A549 (cell line): ENCODE measurements at regions not wholly inside any gene's neighbourhood (a gene's known extent, or its start where the extent isn't known, plus 50 kb on each side); places are given as distances from the start of the nearest gene placed in this dataset.

Experiments
- ATOH8 ChIP-seq: fragments of 250-450 bp; sonication (Bioruptor Pico); IDR thresholded peaks from 2 replicates; pipeline ENCODE4 v1.5.0; 2020; ENCODE audit warnings: low read depth, mild to moderate bottlenecking, moderate library complexity
- CHD2 ChIP-seq: fragments of 150-350 bp; IDR thresholded peaks from 2 replicates; pipeline ENCODE4 v1.6.1; 2014; ENCODE audit warnings: low read length; ENCODE audit not compliant: partially characterized antibody
- CTCF ChIP-seq: fragments of >200 bp; sonication (Bioruptor Twin); formaldehyde crosslinking; IDR thresholded peaks from 3 replicates; pipeline ENCODE4 v1.5.1; 2016
- EHF ChIP-seq: fragments of 250-450 bp; sonication (Bioruptor Pico); IDR thresholded peaks from 2 replicates; pipeline ENCODE4 v1.5.0; 2020; ENCODE audit warnings: mild to moderate bottlenecking
- ESRRA ChIP-seq: fragments of 150-350 bp; IDR thresholded peaks from 2 replicates; pipeline ENCODE4 v1.6.1; 2014; ENCODE audit warnings: mild to moderate bottlenecking, low read length, borderline replicate concordance
- FOSL2 ChIP-seq, 2 experiments: fragments of 450-650 bp in 1 of 2; fragments of >200 bp in 1 of 2; sonication (Bioruptor Twin) in 1 of 2; formaldehyde crosslinking; IDR thresholded peaks; 2 replicates each; pipeline versions ENCODE4 v1.5.0 to v1.6.1; 2016 to 2020; ENCODE audit warnings: mild to moderate bottlenecking in 1 of 2, moderate library complexity in 1 of 2
- FOXS1 ChIP-seq: fragments of 250-450 bp; sonication (Bioruptor Pico); IDR thresholded peaks from 2 replicates; pipeline ENCODE4 v1.5.0; 2020; ENCODE audit warnings: mild to moderate bottlenecking, moderate library complexity
- HDAC2 ChIP-seq: fragments of 200-600 bp; sonication (generic); IDR thresholded peaks from 2 replicates; pipeline ENCODE4 v1.6.1; 2016
- HES2 ChIP-seq: fragments of >200 bp; sonication (Bioruptor Twin); formaldehyde crosslinking; IDR thresholded peaks from 2 replicates; pipeline ENCODE4 v1.6.1; 2016
- HEYL ChIP-seq: fragments of 250-450 bp; sonication (Bioruptor Pico); IDR thresholded peaks from 2 replicates; pipeline ENCODE4 v1.8.0; 2021; ENCODE audit warnings: mild to moderate bottlenecking, moderate library complexity
- HOXA7 ChIP-seq: fragments of 250-450 bp; sonication (Bioruptor Pico); IDR thresholded peaks from 2 replicates; pipeline ENCODE4 v1.5.0; 2020; ENCODE audit warnings: mild to moderate bottlenecking, moderate library complexity
- JUNB ChIP-seq: fragments of >200 bp; sonication (Bioruptor Twin); formaldehyde crosslinking; IDR thresholded peaks from 2 replicates; pipeline ENCODE4 v1.6.1; 2016
- MAZ ChIP-seq: fragments of 150-350 bp; IDR thresholded peaks from 2 replicates; pipeline ENCODE4 v1.6.1; 2014; ENCODE audit warnings: antibody characterized with exemption, low read depth, low read length, borderline replicate concordance
- MYC ChIP-seq: IDR thresholded peaks from 2 replicates; pipeline ENCODE4 v1.6.1; 2012; ENCODE audit warnings: mild to moderate bottlenecking, inconsistent platforms, low read length, improper control_type of control experiment, borderline replicate concordance
- NR3C1 ChIP-seq: fragments of >200 bp; sonication (Bioruptor Twin); formaldehyde crosslinking; IDR thresholded peaks from 3 replicates; pipeline ENCODE4 v1.6.1; 2017
- POLR2AphosphoS2 ChIP-seq: conservative IDR thresholded peaks from 2 replicates; pipeline ENCODE4 v1.6.1; 2012; ENCODE audit warnings: low read length, improper control_type of control experiment, inconsistent platforms
- RAD21 ChIP-seq, 2 experiments: fragments of >200 bp in 1 of 2; sonication (Bioruptor Twin) in 1 of 2; formaldehyde crosslinking in 1 of 2; IDR thresholded peaks in 1 of 2; conservative IDR thresholded peaks in 1 of 2; 2 replicates in 1 of 2; 3 replicates in 1 of 2; pipeline ENCODE4 v1.6.1; 2012 to 2018; ENCODE audit warnings: inconsistent platforms in 1 of 2
- RARB ChIP-seq: fragments of 250-450 bp; sonication (Bioruptor Pico); IDR thresholded peaks from 2 replicates; pipeline ENCODE4 v1.8.0; 2021; ENCODE audit warnings: mild to moderate bottlenecking, moderate library complexity
- RCOR1 ChIP-seq: fragments of 150-350 bp; IDR thresholded peaks from 2 replicates; pipeline ENCODE4 v1.6.1; 2014; ENCODE audit warnings: antibody characterized with exemption, low read length, low read depth
- REST ChIP-seq: fragments of 200-600 bp; sonication (generic); IDR thresholded peaks from 2 replicates; pipeline ENCODE4 v1.6.1; 2016; ENCODE audit warnings: antibody characterized with exemption, mild to moderate bottlenecking, moderate library complexity
- RFX5 ChIP-seq: fragments of 450-650 bp; IDR thresholded peaks from 2 replicates; pipeline ENCODE4 v1.7.1; 2014; ENCODE audit warnings: antibody characterized with exemption, mild to moderate bottlenecking, moderate library complexity
- SMC3 ChIP-seq: fragments of >200 bp; sonication (Bioruptor Twin); formaldehyde crosslinking; IDR thresholded peaks from 3 replicates; pipeline ENCODE4 v1.6.1; 2018; ENCODE audit warnings: inconsistent platforms
- ZC3H11A ChIP-seq: fragments of 450-650 bp; IDR thresholded peaks from 2 replicates; pipeline ENCODE4 v1.6.1; 2014; ENCODE audit warnings: antibody characterized with exemption, mild to moderate bottlenecking
- ZFP36 ChIP-seq: fragments of 450-650 bp; IDR thresholded peaks from 2 replicates; pipeline ENCODE4 v1.6.1; 2014; ENCODE audit warnings: borderline replicate concordance; ENCODE audit not compliant: partially characterized antibody
- ZNF302 ChIP-seq: fragments of 250-450 bp; sonication (Bioruptor Pico); IDR thresholded peaks from 2 replicates; pipeline ENCODE4 v1.9.0; 2021; ENCODE audit warnings: inconsistent platforms, mild to moderate bottlenecking, moderate library complexity
- ZSCAN20 ChIP-seq: fragments of 250-450 bp; sonication (Bioruptor Pico); IDR thresholded peaks from 2 replicates; pipeline ENCODE4 v1.8.0; 2022; ENCODE audit warnings: mild to moderate bottlenecking, moderate library complexity

- TF ChIP-seq RARB (CRISPR knock-in tag) (no peak; the same call in 1 of the 2 replicates), POLR2AphosphoS2 (no peak), ZC3H11A (no peak), EHF (no peak), REST (no peak), RCOR1 (no peak), ZFP36 (no peak), CTCF (no peak), JUNB (peak; percentile 92), MYC (no peak), SMC3 (no peak; the same call in 2 of the 3 replicates), MAZ (no peak), HES2 (no peak), FOXS1 (CRISPR knock-in tag) (peak; percentile 95; the same call in 1 of the 2 replicates), RFX5 (no peak), NR3C1 (no peak), ATOH8 (CRISPR knock-in tag) (no peak), RAD21 (conservative IDR thresholded peaks at IDR 0.05 in 1 of 2, IDR thresholded peaks at IDR 0.05 in 1 of 2) (peak; percentile 19 to 43; a peak in 2 of 5 replicates), HEYL (CRISPR knock-in tag) (no peak), CHD2 (no peak), ZNF302 (CRISPR knock-in tag) (no peak), HOXA7 (no peak), HDAC2 (no peak), ZSCAN20 (CRISPR knock-in tag) (no peak), ESRRA (no peak), FOSL2 (IDR thresholded peaks at IDR 0.05) (peak; percentile 41; the same call in 1 of the 2 replicates), FOSL2 (CRISPR knock-in tag; IDR thresholded peaks at IDR 0.05) (peak; percentile 81)
Measured at GRCh38 chrX:13428053-13428786, 108.4 kb upstream of the ATXN3L start (continued).
